A549 (cell line): ENCODE measurements at regions not wholly inside any gene's neighbourhood (a gene's known extent, or its start where the extent isn't known, plus 50 kb on each side); places are given as distances from the start of the nearest gene placed in this dataset.

Source experiments
- ATAC-seq, 2 experiments: fragments of 200-7000 bp in 1 of 2; fragments of >200 bp in 1 of 2; cut with Nextera tagmentation in 1 of 2; cut with Tn5 transposase in 1 of 2; 3 replicates each; pipeline versions ENCODE4 v1.8.0 to v1.9.1; 2018 to 2020; ENCODE audit warnings: mild to moderate bottlenecking in 1 of 2, moderate library complexity in 1 of 2
- CTCF ChIA-PET: fragments of 300-600 bp; sonication (Branson Sonifier 250); formaldehyde crosslinking; extraction: SDS; loops from one replicate; lab custom pipeline; 2021; ENCODE audit warnings: antibody characterized with exemption, inconsistent platforms; lab: Yijun Ruan, JAX
- POLR2A ChIA-PET: fragments of 350-600 bp; formaldehyde crosslinking; extraction: SDS; loops from one replicate; lab custom pipeline; 2021; ENCODE audit warnings: antibody characterized with exemption, inconsistent platforms; lab: Yijun Ruan, JAX
- DNase-seq, 2 experiments: peaks; one replicate each; pipeline versions ENCODE4 v3.0.0 to v3.0.0-alpha.2; 2011 to 2016; ENCODE audit warnings: low read depth in 1 of 2, low spot score in 1 of 2
- FAIRE-seq: peaks from 2 replicates; lab custom pipeline; 2011; peaks lifted over from hg19 to GRCh38; lab: Jason Lieb, UNC
- H3K27ac ChIP-seq, 2 experiments: fragments of >200 bp; sonication (Bioruptor Twin); formaldehyde crosslinking; 3 replicates each; pipeline ENCODE4 v1.5.1; 2016 to 2017
- H3K4me1 ChIP-seq: fragments of >200 bp; sonication (Bioruptor Twin); formaldehyde crosslinking; 3 replicates; pipeline ENCODE4 v1.6.1; 2016
- H3K4me2 ChIP-seq: fragments of >200 bp; sonication (Bioruptor Twin); formaldehyde crosslinking; 3 replicates; pipeline ENCODE4 v1.6.1; 2016
- H3K4me3 ChIP-seq: fragments of >200 bp; sonication (Bioruptor Twin); formaldehyde crosslinking; 3 replicates; pipeline ENCODE4 v1.5.1; 2016
- H3K9me3 ChIP-seq: fragments of >200 bp; sonication (Bioruptor Twin); formaldehyde crosslinking; 3 replicates; pipeline ENCODE4 v1.6.1; 2016
- CBX2 ChIP-seq: fragments of 200-600 bp; sonication (generic); IDR thresholded peaks from 2 replicates; pipeline ENCODE4 v1.6.1; 2016; ENCODE audit warnings: low read depth, mild to moderate bottlenecking, borderline replicate concordance
- CHD4 ChIP-seq: fragments of 200-600 bp; sonication (generic); IDR thresholded peaks from 2 replicates; pipeline ENCODE4 v1.6.1; 2016; ENCODE audit warnings: antibody characterized with exemption, mild to moderate bottlenecking, borderline replicate concordance
- EHF ChIP-seq: fragments of 250-450 bp; sonication (Bioruptor Pico); IDR thresholded peaks from 2 replicates; pipeline ENCODE4 v1.5.0; 2020; ENCODE audit warnings: mild to moderate bottlenecking
- EHMT2 ChIP-seq: fragments of 200-600 bp; sonication (generic); IDR thresholded peaks from 2 replicates; pipeline ENCODE4 v1.6.1; 2016; ENCODE audit warnings: antibody characterized with exemption, low read depth, mild to moderate bottlenecking, moderate library complexity
- EP300 ChIP-seq, 2 experiments: fragments of >200 bp; sonication (Bioruptor Twin); formaldehyde crosslinking; IDR thresholded peaks; 2 replicates in 1 of 2; 3 replicates in 1 of 2; pipeline ENCODE4 v1.6.1; 2016 to 2017
- ESRRA ChIP-seq: fragments of 150-350 bp; IDR thresholded peaks from 2 replicates; pipeline ENCODE4 v1.6.1; 2014; ENCODE audit warnings: mild to moderate bottlenecking, low read length, borderline replicate concordance
- FOSL2 ChIP-seq, 2 experiments: fragments of 450-650 bp in 1 of 2; fragments of >200 bp in 1 of 2; sonication (Bioruptor Twin) in 1 of 2; formaldehyde crosslinking; IDR thresholded peaks; 2 replicates each; pipeline versions ENCODE4 v1.5.0 to v1.6.1; 2016 to 2020; ENCODE audit warnings: mild to moderate bottlenecking in 1 of 2, moderate library complexity in 1 of 2
- HOXA7 ChIP-seq: fragments of 250-450 bp; sonication (Bioruptor Pico); IDR thresholded peaks from 2 replicates; pipeline ENCODE4 v1.5.0; 2020; ENCODE audit warnings: mild to moderate bottlenecking, moderate library complexity
- HOXB13 ChIP-seq: fragments of 250-450 bp; sonication (Bioruptor Pico); IDR thresholded peaks from 2 replicates; pipeline ENCODE4 v1.5.0; 2020; ENCODE audit warnings: low read depth, mild to moderate bottlenecking, moderate library complexity
- JUNB ChIP-seq: fragments of >200 bp; sonication (Bioruptor Twin); formaldehyde crosslinking; IDR thresholded peaks from 2 replicates; pipeline ENCODE4 v1.6.1; 2016
- KDM1A ChIP-seq: fragments of 200-600 bp; sonication (generic); IDR thresholded peaks from 2 replicates; pipeline ENCODE4 v1.6.1; 2016; ENCODE audit warnings: low read depth, mild to moderate bottlenecking
- MAZ ChIP-seq: fragments of 150-350 bp; IDR thresholded peaks from 2 replicates; pipeline ENCODE4 v1.6.1; 2014; ENCODE audit warnings: antibody characterized with exemption, low read depth, low read length, borderline replicate concordance
- MYC ChIP-seq: IDR thresholded peaks from 2 replicates; pipeline ENCODE4 v1.6.1; 2012; ENCODE audit warnings: mild to moderate bottlenecking, inconsistent platforms, low read length, improper control_type of control experiment, borderline replicate concordance
- NPAS2 ChIP-seq: fragments of 250-450 bp; sonication (Bioruptor Pico); IDR thresholded peaks from 2 replicates; pipeline ENCODE4 v1.8.0; 2022; ENCODE audit warnings: mild to moderate bottlenecking, moderate library complexity, borderline replicate concordance
- POLR2A ChIP-seq: IDR thresholded peaks from 2 replicates; pipeline ENCODE4 v1.6.1; 2012; ENCODE audit warnings: mild to moderate bottlenecking, low read length
- SREBF2 ChIP-seq: fragments of 450-650 bp; IDR thresholded peaks from 2 replicates; pipeline ENCODE4 v1.6.1; 2014; ENCODE audit warnings: mild to moderate bottlenecking, moderate library complexity
- TFCP2L1 ChIP-seq: fragments of 250-450 bp; sonication (Bioruptor Pico); IDR thresholded peaks from 2 replicates; pipeline ENCODE4 v1.5.0; 2021; ENCODE audit warnings: mild to moderate bottlenecking
- TP53 ChIP-seq: fragments of 250-450 bp; sonication (Bioruptor Pico); IDR thresholded peaks from 2 replicates; pipeline ENCODE4 v1.5.0; 2021; ENCODE audit warnings: mild to moderate bottlenecking, moderate library complexity
- ZNF302 ChIP-seq: fragments of 250-450 bp; sonication (Bioruptor Pico); IDR thresholded peaks from 2 replicates; pipeline ENCODE4 v1.9.0; 2021; ENCODE audit warnings: inconsistent platforms, mild to moderate bottlenecking, moderate library complexity
- WGBS: methylation state at CpG from one replicate; pipeline ENCODE4 v1.1.6; 2017; ENCODE audit errors: missing lambda C conversion rate; 5-methylcytosine and 5-hydroxymethylcytosine counted together
- TF ChIP-seq, protein P1 (sequence below): fragments of >200 bp; sonication (Bioruptor Twin); formaldehyde crosslinking; IDR thresholded peaks from 2 replicates; pipeline ENCODE4 v1.6.1; 2016
- TF ChIP-seq, protein P2 (sequence below): IDR thresholded peaks from 2 replicates; pipeline ENCODE4 v1.6.1; 2012; ENCODE audit warnings: low read depth, borderline replicate concordance
- TF ChIP-seq, protein P3 (sequence below): IDR thresholded peaks from 2 replicates; pipeline ENCODE4 v1.6.1; 2012
- TF ChIP-seq, protein P4 (sequence below): fragments of >200 bp; sonication (Bioruptor Twin); formaldehyde crosslinking; IDR thresholded peaks from 3 replicates; pipeline ENCODE4 v1.6.1; 2016
- TF ChIP-seq, protein P5 (sequence below): fragments of 250-450 bp; sonication (Bioruptor Pico); IDR thresholded peaks from 2 replicates; pipeline ENCODE4 v1.5.0; 2021; ENCODE audit warnings: mild to moderate bottlenecking, moderate library complexity, borderline replicate concordance

DNA sequence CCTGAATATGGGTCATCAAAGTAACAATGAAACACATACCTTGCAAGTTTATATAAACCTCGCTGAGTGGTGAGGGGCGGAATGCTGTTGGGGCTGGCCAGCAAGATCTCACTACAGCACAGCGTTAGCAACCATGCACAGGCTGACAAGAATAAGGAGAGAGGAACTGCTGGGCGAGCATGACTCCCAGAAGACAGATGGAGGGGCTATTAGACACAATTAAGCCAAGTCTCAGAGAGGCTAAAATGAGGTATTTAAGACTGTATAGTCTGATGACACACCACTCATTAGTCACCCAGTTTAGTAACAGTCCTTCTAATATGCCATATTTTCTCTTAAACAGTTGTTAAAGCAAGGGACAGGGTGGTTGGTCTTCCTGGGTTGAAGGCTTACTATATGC, 340.2 kb upstream of the NR5A2 start:
- peaks cover 63% of the 10 kb centered on the region for H3K4me1 ChIP-seq
- peak overlapping the region; percentile 66 to 73; a peak in 5 of 6 replicates for H3K27ac ChIP-seq
- TF ChIP-seq, protein P1, sequence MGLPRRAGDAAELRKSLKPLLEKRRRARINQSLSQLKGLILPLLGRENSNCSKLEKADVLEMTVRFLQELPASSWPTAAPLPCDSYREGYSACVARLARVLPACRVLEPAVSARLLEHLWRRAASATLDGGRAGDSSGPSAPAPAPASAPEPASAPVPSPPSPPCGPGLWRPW = no peak
- TF ChIP-seq HOXA7 = no peak
- TF ChIP-seq, protein P2, sequence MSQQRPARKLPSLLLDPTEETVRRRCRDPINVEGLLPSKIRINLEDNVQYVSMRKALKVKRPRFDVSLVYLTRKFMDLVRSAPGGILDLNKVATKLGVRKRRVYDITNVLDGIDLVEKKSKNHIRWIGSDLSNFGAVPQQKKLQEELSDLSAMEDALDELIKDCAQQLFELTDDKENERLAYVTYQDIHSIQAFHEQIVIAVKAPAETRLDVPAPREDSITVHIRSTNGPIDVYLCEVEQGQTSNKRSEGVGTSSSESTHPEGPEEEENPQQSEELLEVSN = no peak
- no peak for TF ChIP-seq TP53 (CRISPR knock-in tag)
- no peak for TF ChIP-seq POLR2A
- TF ChIP-seq NPAS2 (CRISPR knock-in tag) = no peak
- no peak for TF ChIP-seq HOXB13
- TF ChIP-seq, protein P3, sequence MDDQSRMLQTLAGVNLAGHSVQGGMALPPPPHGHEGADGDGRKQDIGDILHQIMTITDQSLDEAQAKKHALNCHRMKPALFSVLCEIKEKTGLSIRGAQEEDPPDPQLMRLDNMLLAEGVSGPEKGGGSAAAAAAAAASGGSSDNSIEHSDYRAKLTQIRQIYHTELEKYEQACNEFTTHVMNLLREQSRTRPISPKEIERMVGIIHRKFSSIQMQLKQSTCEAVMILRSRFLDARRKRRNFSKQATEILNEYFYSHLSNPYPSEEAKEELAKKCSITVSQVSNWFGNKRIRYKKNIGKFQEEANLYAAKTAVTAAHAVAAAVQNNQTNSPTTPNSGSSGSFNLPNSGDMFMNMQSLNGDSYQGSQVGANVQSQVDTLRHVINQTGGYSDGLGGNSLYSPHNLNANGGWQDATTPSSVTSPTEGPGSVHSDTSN = no peak
- no peak for TF ChIP-seq JUNB
- TF ChIP-seq, protein P4, sequence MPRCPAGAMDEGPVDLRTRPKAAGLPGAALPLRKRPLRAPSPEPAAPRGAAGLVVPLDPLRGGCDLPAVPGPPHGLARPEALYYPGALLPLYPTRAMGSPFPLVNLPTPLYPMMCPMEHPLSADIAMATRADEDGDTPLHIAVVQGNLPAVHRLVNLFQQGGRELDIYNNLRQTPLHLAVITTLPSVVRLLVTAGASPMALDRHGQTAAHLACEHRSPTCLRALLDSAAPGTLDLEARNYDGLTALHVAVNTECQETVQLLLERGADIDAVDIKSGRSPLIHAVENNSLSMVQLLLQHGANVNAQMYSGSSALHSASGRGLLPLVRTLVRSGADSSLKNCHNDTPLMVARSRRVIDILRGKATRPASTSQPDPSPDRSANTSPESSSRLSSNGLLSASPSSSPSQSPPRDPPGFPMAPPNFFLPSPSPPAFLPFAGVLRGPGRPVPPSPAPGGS = no peak
- TF ChIP-seq ZNF302 (CRISPR knock-in tag) = no peak
- no peak for TF ChIP-seq EP300 (IDR thresholded peaks at IDR 0.05)
- TF ChIP-seq MYC = no peak
- no peak for TF ChIP-seq CHD4
- TF ChIP-seq, protein P5, sequence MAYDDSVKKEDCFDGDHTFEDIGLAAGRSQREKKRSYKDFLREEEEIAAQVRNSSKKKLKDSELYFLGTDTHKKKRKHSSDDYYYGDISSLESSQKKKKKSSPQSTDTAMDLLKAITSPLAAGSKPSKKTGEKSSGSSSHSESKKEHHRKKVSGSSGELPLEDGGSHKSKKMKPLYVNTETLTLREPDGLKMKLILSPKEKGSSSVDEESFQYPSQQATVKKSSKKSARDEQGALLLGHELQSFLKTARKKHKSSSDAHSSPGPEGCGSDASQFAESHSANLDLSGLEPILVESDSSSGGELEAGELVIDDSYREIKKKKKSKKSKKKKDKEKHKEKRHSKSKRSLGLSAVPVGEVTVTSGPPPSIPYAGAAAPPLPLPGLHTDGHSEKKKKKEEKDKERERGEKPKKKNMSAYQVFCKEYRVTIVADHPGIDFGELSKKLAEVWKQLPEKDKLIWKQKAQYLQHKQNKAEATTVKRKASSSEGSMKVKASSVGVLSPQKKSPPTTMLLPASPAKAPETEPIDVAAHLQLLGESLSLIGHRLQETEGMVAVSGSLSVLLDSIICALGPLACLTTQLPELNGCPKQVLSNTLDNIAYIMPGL = no peak
- no peak for TF ChIP-seq TFCP2L1
- TF ChIP-seq EHMT2 = no peak
- TF ChIP-seq FOSL2 (IDR thresholded peaks at IDR 0.05) = no peak
- no peak for TF ChIP-seq FOSL2 (CRISPR knock-in tag; IDR thresholded peaks at IDR 0.05)
- H3K4me2 ChIP-seq = peak overlapping the region; percentile 4; the same call in 1 of the 3 replicates
- no peaks in the 10 kb centered on the region for H3K9me3 ChIP-seq
- peak; percentile 67 for FAIRE-seq
- WGBS = 87% methylated on average over 4 of the region's 4 CpGs
- no peak overlapping the region for H3K4me3 ChIP-seq
- DNase-seq = no peak
- POLR2A ChIA-PET = no interaction called here
- CTCF ChIA-PET = interaction anchor here (0.8 to 1.9 kb wide), 9 partner anchors 10 to 1073 kb away, joined by 3 to 6 read pairs (median 3); no protein-coding TSS in a partner anchor
- no peak for ATAC-seq

DNA sequence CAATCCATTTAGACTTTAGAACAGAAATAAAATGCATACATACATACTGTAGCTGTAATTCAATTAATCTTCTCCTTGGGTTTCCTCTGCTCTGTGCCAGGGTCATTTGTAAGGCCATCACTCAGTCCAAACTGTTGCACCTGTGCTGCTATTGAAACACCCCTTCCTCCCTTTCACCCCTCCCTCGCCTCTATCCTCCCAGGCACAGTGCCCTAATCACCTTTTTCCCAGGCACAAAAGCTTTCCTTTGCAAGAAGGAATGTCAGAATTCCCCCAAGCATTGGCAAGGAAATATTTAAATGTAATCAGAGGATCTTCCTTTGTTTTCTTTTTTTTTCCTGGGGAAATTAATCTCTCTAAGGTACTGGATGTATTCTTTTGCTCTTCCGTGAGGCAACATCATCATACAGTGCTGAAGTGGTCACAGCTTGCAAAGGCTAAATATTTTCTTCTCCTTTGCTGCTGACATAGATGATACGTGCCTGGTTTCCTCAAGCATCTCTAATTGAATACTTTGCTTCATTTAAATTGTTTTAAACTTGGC, 339.3 kb upstream of the NR5A2 start:
- ATAC-seq (no peak), DNase-seq (no peak), FAIRE-seq (no peak)
- H3K27ac ChIP-seq = peak overlapping the region; percentile 20 to 73; a peak in 5 of 6 replicates
- TF ChIP-seq SREBF2 = no peak
- no peak for TF ChIP-seq MAZ
- TF ChIP-seq POLR2A = no peak
- TF ChIP-seq ESRRA = no peak
- no peak for TF ChIP-seq CBX2
- TF ChIP-seq KDM1A = no peak
- TF ChIP-seq EHF (CRISPR knock-in tag) = no peak
- no peaks in the 10 kb centered on the region for H3K9me3 ChIP-seq
- POLR2A ChIA-PET = no interaction called here
- H3K4me1 ChIP-seq = peaks cover 63% of the 10 kb centered on the region
- H3K4me2 ChIP-seq = no peak overlapping the region
- 85% methylated on average over 3 of the region's 3 CpGs for WGBS
- H3K4me3 ChIP-seq = no peak overlapping the region
- CTCF ChIA-PET = interaction anchor here (0.7 to 1.9 kb wide), 12 partner anchors 11 to 1072 kb away, joined by 3 to 4 read pairs (median 3); no protein-coding TSS in a partner anchor
